ENCODE measurements at regions not wholly inside any gene's neighbourhood (a gene's known extent, or its start where the extent isn't known, plus 50 kb on each side); places are given as distances from the start of the nearest gene placed in this dataset.
"Not testable (repeated sequence)": the region's sequence is repeated elsewhere in the genome, so short reads cannot be mapped to it uniquely, and the experiment has no call there.

- no peak for DNase-seq
These were observed 1644.8 kb downstream of the PCDH9 start for GRCh38 chr13:65585346-65585745.

GRCh38 chr13:65584126-65584525 is 1646.0 kb downstream of the PCDH9 start:
- no peak for DNase-seq

- DNase-seq, result no peak
These were observed 1648.0 kb downstream of the PCDH9 start for GRCh38 chr13:65582160-65582559.

GRCh38 chr13:65564561-65564960 is 1665.6 kb downstream of the PCDH9 start:
- not testable (repeated sequence) for DNase-seq

- DNase-seq, result no peak
These were observed 1667.8 kb downstream of the PCDH9 start for GRCh38 chr13:65562305-65562704.

GRCh38 chr13:65560936-65561335 is 1669.2 kb downstream of the PCDH9 start:
- no peak for DNase-seq

GRCh38 chr13:65555962-65556361 is 1674.2 kb downstream of the PCDH9 start:
- DNase-seq, result no peak

GRCh38 chr13:65553096-65553727 is 1676.9 kb downstream of the PCDH9 start:
- no peak for DNase-seq

- no peak for DNase-seq
These were observed 1678.9 kb downstream of the PCDH9 start for GRCh38 chr13:65551208-65551607.

- DNase-seq, result no peak
These were observed 1690.0 kb downstream of the PCDH9 start for GRCh38 chr13:65540175-65540574.

GRCh38 chr13:65535370-65535769 is 1694.8 kb downstream of the PCDH9 start:
- DNase-seq, result no peak

- DNase-seq, result no peak
These were observed 1697.9 kb downstream of the PCDH9 start for GRCh38 chr13:65532231-65532630.

- no peak for DNase-seq
These were observed 1699.4 kb downstream of the PCDH9 start for GRCh38 chr13:65530688-65531087.

GRCh38 chr13:65529541-65529940 is 1700.6 kb downstream of the PCDH9 start:
- DNase-seq, result no peak

- DNase-seq, result no peak
These were observed 1721.4 kb downstream of the PCDH9 start for GRCh38 chr13:65508745-65509144.

- no peak for DNase-seq
These were observed 1721.8 kb downstream of the PCDH9 start for GRCh38 chr13:65508338-65508737.

GRCh38 chr13:65505941-65506340 is 1724.2 kb downstream of the PCDH9 start:
- DNase-seq, result no peak

GRCh38 chr13:65504213-65504612 is 1725.9 kb downstream of the PCDH9 start:
- DNase-seq, result no peak

- no peak for DNase-seq
These were observed 1729.7 kb downstream of the PCDH9 start for GRCh38 chr13:65500481-65500880.

GRCh38 chr13:65499256-65499655 is 1730.9 kb downstream of the PCDH9 start:
- DNase-seq, result no peak

- no peak for DNase-seq
These were observed 1732.9 kb downstream of the PCDH9 start for GRCh38 chr13:65497265-65497664.

- DNase-seq, result not testable (repeated sequence)
These were observed 1739.4 kb downstream of the PCDH9 start for GRCh38 chr13:65490725-65491124.

- DNase-seq, result no peak
These were observed 1741.5 kb downstream of the PCDH9 start for GRCh38 chr13:65488606-65489005.

GRCh38 chr13:65479692-65480091 is 1750.4 kb downstream of the PCDH9 start:
- no peak for DNase-seq

GRCh38 chr13:65473196-65473595 is 1756.9 kb downstream of the PCDH9 start:
- no peak for DNase-seq

All from stimulated activated CD4-positive, alpha-beta T cell treated with anti-CD3 and anti-CD28 coated beads, Interleukin-15, amount 100 ng/mL, for 24 hours (primary cell).